ENCODE measurements at regions not wholly inside any gene's neighbourhood (a gene's known extent, or its start where the extent isn't known, plus 50 kb on each side); places are given as distances from the start of the nearest gene placed in this dataset.

- H3K27me3 ChIP-seq (ENCODE audit: insufficient read depth), result no peaks in the 10 kb centered on the region
- no peak for DNase-seq
- no peaks in the 10 kb centered on the region for H3K79me2 ChIP-seq (ENCODE audit: insufficient read depth)
- no peak overlapping the region for H3K4me2 ChIP-seq
- POLR2A ChIA-PET, result no interaction called here
- no peak for TF ChIP-seq RCOR1 (IDR thresholded peaks at IDR 0.05; ENCODE audit: low read length)
- no peak for TF ChIP-seq FOSL2 (IDR thresholded peaks at IDR 0.05; ENCODE audit: borderline replicate concordance, low read depth)
- no peak for TF ChIP-seq GABPA (IDR thresholded peaks at IDR 0.05; ENCODE audit: low read depth)
- 0 out of 2 replicates have a peak, but pooled peaks have one; percentile 7 for TF ChIP-seq TCF12 (IDR thresholded peaks at IDR 0.05)
- CTCF ChIA-PET, result no interaction called here
- H3K9me2 ChIP-seq, result no peaks in the 10 kb centered on the region
- no peak overlapping the region for H3K4me3 ChIP-seq (ENCODE audit: low read depth in 2 of 2, low read length in 1 of 2)
- H3K4me1 ChIP-seq (ENCODE audit: control insufficient read depth in 1 of 2, insufficient read depth in 2 of 2, low read depth in 1 of 2, low read length in 1 of 2), result peaks cover 0 to 29% of the 10 kb centered on the region in 2 experiments; a peak in 3 of 4 replicates
- H3K9ac ChIP-seq, result no peak overlapping the region
- H3K27ac ChIP-seq (ENCODE audit: low read depth in 2 of 2, low read length in 1 of 2), result peak overlapping the region; percentile 69 to 85; a peak in 3 of 4 replicates
- no peaks in the 10 kb centered on the region for H3K9me3 ChIP-seq
- no peaks in the 10 kb centered on the region for H3K36me3 ChIP-seq (replicated peaks in 1 of 2; ENCODE audit: control insufficient read depth in 1 of 2, insufficient read depth in 2 of 2, low read length in 1 of 2)
- H2AFZ ChIP-seq (ENCODE audit: low read depth), result no peak overlapping the region
- H4K20me1 ChIP-seq (ENCODE audit: insufficient read depth), result no peaks in the 10 kb centered on the region
- peaks cover 27% of the 10 kb centered on the region for H3F3A ChIP-seq (replicated peaks; ENCODE audit: insufficient read depth)
- 57% methylated on average over 2 of the region's 2 CpGs for WGBS (ENCODE audit: low lambda C conversion rate)
Observed at GRCh38 chr15:39286706-39287105, 294.2 kb upstream of the THBS1 start.

- H3K9ac ChIP-seq, result peak overlapping the region; percentile 1; the same call in 1 of the 2 replicates
- no peak for DNase-seq
- H3K27ac ChIP-seq (ENCODE audit: low read depth in 2 of 2, low read length in 1 of 2), result peak overlapping the region; percentile 69 to 85; a peak in 3 of 4 replicates
- no peaks in the 10 kb centered on the region for H3K9me2 ChIP-seq
- no peaks in the 10 kb centered on the region for H3K36me3 ChIP-seq (replicated peaks in 1 of 2; ENCODE audit: control insufficient read depth in 1 of 2, insufficient read depth in 2 of 2, low read length in 1 of 2)
- H3K9me3 ChIP-seq, result 0 out of 2 replicates have a peak, but pooled peaks cover 5% of the 10 kb centered on the region
- TF ChIP-seq USF2 (IDR thresholded peaks at IDR 0.05; ENCODE audit: borderline replicate concordance, low read depth, low read length) (no peak), JUND (IDR thresholded peaks at IDR 0.05) (peak; percentile 57), ZBTB33 (IDR thresholded peaks at IDR 0.05; ENCODE audit: borderline replicate concordance, low read depth) (no peak), PBX3 (IDR thresholded peaks at IDR 0.05) (peak; percentile 47; the same call in 1 of the 2 replicates), EP300 (IDR thresholded peaks at IDR 0.05; ENCODE audit: borderline replicate concordance in 1 of 2, low read depth in 1 of 2, low read length in 1 of 2) (peak in 1 of 2 experiments; percentile 49; a peak in 1 of 4 replicates), YY1 (IDR thresholded peaks at IDR 0.05; ENCODE audit: low read depth) (no peak), FOSL2 (IDR thresholded peaks at IDR 0.05; ENCODE audit: borderline replicate concordance, low read depth) (peak; percentile 67; the same call in 1 of the 2 replicates), RCOR1 (IDR thresholded peaks at IDR 0.05; ENCODE audit: low read length) (no peak), TCF12 (IDR thresholded peaks at IDR 0.05) (peak; percentile 72), MXI1 (IDR thresholded peaks at IDR 0.05; ENCODE audit: low read depth, low read length) (no peak), MEF2A (IDR thresholded peaks at IDR 0.05; ENCODE audit: borderline replicate concordance, low read depth) (peak; percentile 51; the same call in 1 of the 2 replicates)
- peak overlapping the region; percentile 9; the same call in 1 of the 2 replicates for H3K4me2 ChIP-seq
- H3K4me3 ChIP-seq (ENCODE audit: low read depth in 2 of 2, low read length in 1 of 2), result no peak overlapping the region
- H3K4me1 ChIP-seq (ENCODE audit: control insufficient read depth in 1 of 2, insufficient read depth in 2 of 2, low read depth in 1 of 2, low read length in 1 of 2), result peaks cover 0 to 29% of the 10 kb centered on the region in 2 experiments; a peak in 3 of 4 replicates
- no peaks in the 10 kb centered on the region for H3K79me2 ChIP-seq (ENCODE audit: insufficient read depth)
- peaks cover 27% of the 10 kb centered on the region for H3F3A ChIP-seq (replicated peaks; ENCODE audit: insufficient read depth)
- WGBS (ENCODE audit: low lambda C conversion rate), result 67% methylated on average over 6 of the region's 6 CpGs
- no peaks in the 10 kb centered on the region for H4K20me1 ChIP-seq (ENCODE audit: insufficient read depth)
- ChIA-PET POLR2A (no interaction called here), CTCF (no interaction called here)
- H3K27me3 ChIP-seq (ENCODE audit: insufficient read depth), result no peaks in the 10 kb centered on the region
- no peak overlapping the region for H2AFZ ChIP-seq (ENCODE audit: low read depth)
Observed at GRCh38 chr15:39287322-39288195, 293.3 kb upstream of the THBS1 start.

Measured in SK-N-SH (cell line).